HepG2 (cell line): ENCODE measurements at regions not wholly inside any gene's neighbourhood (a gene's known extent, or its start where the extent isn't known, plus 50 kb on each side); places are given as distances from the start of the nearest gene placed in this dataset.

Experiments used
- ATAC-seq: fragments of 200-7000 bp; cut with Tn5 transposase; 3 replicates; pipeline ENCODE4 v1.9.1; 2020; ENCODE audit warnings: mild to moderate bottlenecking, moderate library complexity
- BruUV-seq: library from RNA; stranded (reverse); fragments of 400-500 nt; replicated peaks from 2 replicates; lab custom pipeline; 2021; lab: Mats Ljungman, UMichigan
- CTCF ChIA-PET: fragments of 300-600 bp; formaldehyde crosslinking; extraction: SDS; loops from one replicate; lab custom pipeline; 2021; ENCODE audit warnings: low total read pairs, inconsistent platforms, low intra/inter-chr PET ratio; lab: Yijun Ruan, JAX
- POLR2A ChIA-PET: fragments of 350-600 bp; sonication (Branson Sonifier 250); formaldehyde crosslinking; loops from one replicate; lab custom pipeline; 2020; ENCODE audit warnings: antibody characterized with exemption, inconsistent platforms; lab: Yijun Ruan, JAX
- DNase-seq: peaks from one replicate; pipeline ENCODE4 v3.0.0-alpha.2; 2015; ENCODE audit warnings: low spot score
- FAIRE-seq: peaks from 3 replicates; lab custom pipeline; 2011; peaks lifted over from hg19 to GRCh38; lab: Jason Lieb, UNC
- H2AFZ ChIP-seq: one replicate; pipeline ENCODE4 v1.6.1; 2011; ENCODE audit warnings: low read length, inconsistent platforms
- H3K27ac ChIP-seq: fragments of 300-600 bp; 3 replicates; pipeline ENCODE4 v1.8.0; 2011; ENCODE audit warnings: mixed run types, mild to moderate bottlenecking, mixed read lengths, low read length, inconsistent platforms; ENCODE audit not compliant: insufficient read depth; ENCODE audit errors: extremely low read length
- H3K27me3 ChIP-seq, 2 experiments: fragments of 200-600 bp in 1 of 2; 2 replicates in 1 of 2; 3 replicates in 1 of 2; pipeline versions ENCODE4 v1.6.0 to v1.8.0; 2011; ENCODE audit warnings: low read length in 2 of 2, mild to moderate bottlenecking in 2 of 2, moderate library complexity in 2 of 2, inconsistent platforms in 1 of 2; ENCODE audit not compliant: insufficient read depth in 2 of 2, control insufficient read depth in 1 of 2
- H3K36me3 ChIP-seq, 2 experiments: fragments of 200-600 bp in 1 of 2; replicated peaks in 1 of 2; 2 replicates in 1 of 2; 3 replicates in 1 of 2; pipeline versions ENCODE4 v1.5.1 to v1.8.0; 2011; ENCODE audit warnings: low read length in 2 of 2, inconsistent platforms in 1 of 2; ENCODE audit not compliant: insufficient read depth in 2 of 2, control insufficient read depth in 1 of 2
- H3K4me1 ChIP-seq: 2 replicates; pipeline ENCODE4 v1.5.1; 2012; ENCODE audit warnings: low read length, inconsistent platforms; ENCODE audit not compliant: insufficient read depth
- H3K4me2 ChIP-seq: 2 replicates; pipeline ENCODE4 v1.6.0; 2011; ENCODE audit warnings: low read depth, low read length, inconsistent platforms
- H3K4me3 ChIP-seq, 3 experiments: fragments of 200-600 bp in 1 of 3; sonication (generic), shearing (Covaris generic) in 1 of 3; replicated peaks in 1 of 3; 2 replicates each; pipeline ENCODE4 v1.5.1; 2011 to 2016; ENCODE audit warnings: low read length in 3 of 3, inconsistent platforms in 2 of 3, low read depth in 2 of 3, mild to moderate bottlenecking in 2 of 3, control low read depth in 1 of 3, mixed read lengths in 1 of 3; ENCODE audit not compliant: insufficient read depth in 1 of 3
- H3K79me2 ChIP-seq: one replicate; pipeline ENCODE4 v1.6.1; 2011; ENCODE audit warnings: low read length, inconsistent platforms; ENCODE audit not compliant: insufficient read depth
- H3K9ac ChIP-seq: 2 replicates; pipeline ENCODE4 v1.6.0; 2011; ENCODE audit warnings: mild to moderate bottlenecking, low read depth, low read length, inconsistent platforms; ENCODE audit not compliant: insufficient read depth
- H3K9me3 ChIP-seq: 2 replicates; pipeline ENCODE4 v1.5.1; 2012; ENCODE audit warnings: mild to moderate bottlenecking, low read length
- H4K20me1 ChIP-seq: 2 replicates; pipeline ENCODE4 v1.6.0; 2011; ENCODE audit warnings: inconsistent platforms, mild to moderate bottlenecking, low read length, moderate library complexity; ENCODE audit not compliant: insufficient read depth
- DBP ChIP-seq: sonication (generic); formaldehyde crosslinking; IDR thresholded peaks from 2 replicates; pipeline ENCODE4 v1.4.0; 2020; ENCODE audit warnings: missing genetic modification reagents; ENCODE audit errors: not compliant biosample characterization
- HOMEZ ChIP-seq: IDR thresholded peaks from 2 replicates; pipeline ENCODE4 v1.6.1; 2016; ENCODE audit warnings: low read depth
- MYPOP ChIP-seq: sonication (generic); formaldehyde crosslinking; IDR thresholded peaks from 2 replicates; pipeline ENCODE4 v1.8.1; 2023; ENCODE audit warnings: mild to moderate bottlenecking, moderate library complexity, missing genetic modification reagents
- NR0B2 ChIP-seq: sonication (generic); formaldehyde crosslinking; IDR thresholded peaks from 2 replicates; pipeline ENCODE4 v1.4.0; 2020; ENCODE audit warnings: mild to moderate bottlenecking, missing genetic modification reagents
- TCF12 ChIP-seq, 2 experiments: fragments of 450-650 bp in 1 of 2; sonication (generic) in 1 of 2; formaldehyde crosslinking in 1 of 2; IDR thresholded peaks; 2 replicates each; pipeline versions ENCODE4 v1.6.1 to v1.8.0; 2017 to 2022; ENCODE audit warnings: antibody characterized with exemption in 1 of 2, mild to moderate bottlenecking in 1 of 2, missing genetic modification reagents in 1 of 2, moderate library complexity in 1 of 2
- WIZ ChIP-seq: sonication (generic); formaldehyde crosslinking; IDR thresholded peaks from 2 replicates; pipeline ENCODE4 v1.5.1; 2020; ENCODE audit warnings: mild to moderate bottlenecking, missing genetic modification reagents
- ZNF430 ChIP-seq: sonication (generic); formaldehyde crosslinking; IDR thresholded peaks from 2 replicates; pipeline ENCODE4 v1.9.0; 2021; ENCODE audit warnings: mild to moderate bottlenecking, missing genetic modification reagents
- ZNF484 ChIP-seq: sonication (generic); formaldehyde crosslinking; IDR thresholded peaks from 2 replicates; pipeline ENCODE4 v1.5.1; 2020; ENCODE audit warnings: mild to moderate bottlenecking, low read depth, missing genetic modification reagents, borderline replicate concordance
- ZNF562 ChIP-seq: sonication (generic); formaldehyde crosslinking; IDR thresholded peaks from 2 replicates; pipeline ENCODE4 v1.8.0; 2022; ENCODE audit warnings: missing genetic modification reagents, borderline replicate concordance
- ZNF83 ChIP-seq: sonication (generic); formaldehyde crosslinking; IDR thresholded peaks from 2 replicates; pipeline ENCODE4 v1.4.0; 2020; ENCODE audit warnings: missing genetic modification reagents, mild to moderate bottlenecking, borderline replicate concordance
- WGBS: methylation state at CpG from one replicate; pipeline ENCODE4 v1.1.6; 2017; ENCODE audit warnings: low lambda C conversion rate; 5-methylcytosine and 5-hydroxymethylcytosine counted together
- in situ Hi-C: cut with HindIII; loops from 2 replicates; pipeline ENCODE4 v1.10.0; 2017; ENCODE audit warnings: low pct_unique_long_range_greater_than_20kb; ENCODE audit not compliant: extremely low pct_ligation_motif_present
- intact Hi-C: fragments of 100-400 bp; cut with micrococcal nuclease; formaldehyde crosslinking; loops from one replicate; pipeline ENCODE4 v1.10.0; 2022; ENCODE audit not compliant: unreplicated experiment

- no peaks in the 10 kb centered on the region for H3K36me3 ChIP-seq
- peaks cover 2% of the 10 kb centered on the region for H3K4me1 ChIP-seq
- WGBS: 1% methylated on average over 3 of the region's 3 CpGs
- no peak for ATAC-seq
- no peak for FAIRE-seq
- no peaks in the 10 kb centered on the region for H3K79me2 ChIP-seq
- ChIA-PET CTCF (interaction anchor here (1.3 to 1.4 kb wide), 3 partner anchors 1047 to 1065 kb away, joined by 4 to 6 read pairs (median 5); no protein-coding TSS in a partner anchor), POLR2A (no interaction called here)
- no peak overlapping the region for H3K9ac ChIP-seq
- in situ Hi-C loops: loop anchor here (10.0 kb wide), 1 partner anchor 1055 kb away; no protein-coding TSS in a partner anchor
- no peak for DNase-seq
- no TSS peak for BruUV-seq
- H3K27ac ChIP-seq: no peak overlapping the region
- no peak overlapping the region for H3K4me3 ChIP-seq
- intact Hi-C loops: loop anchor here (2.0 to 5.0 kb wide), 2 partner anchors 257 to 1049 kb away; no protein-coding TSS in a partner anchor
- TF ChIP-seq MYPOP (CRISPR knock-in tag): no peak
- TF ChIP-seq ZNF484: no peak
- TF ChIP-seq WIZ: no peak
- TF ChIP-seq HOMEZ (CRISPR knock-in tag): no peak
- no peak for TF ChIP-seq ZNF430 (CRISPR knock-in tag)
- TF ChIP-seq NR0B2 (CRISPR knock-in tag): no peak
- TF ChIP-seq ZNF83 (CRISPR knock-in tag): no peak
- TF ChIP-seq TCF12 (IDR thresholded peaks at IDR 0.05): no peak
- no peak for TF ChIP-seq TCF12 (CRISPR knock-in tag; IDR thresholded peaks at IDR 0.05)
- TF ChIP-seq DBP (CRISPR knock-in tag): no peak
- no peak for TF ChIP-seq ZNF562 (CRISPR knock-in tag)
- H3K9me3 ChIP-seq: no peaks in the 10 kb centered on the region
- H3K27me3 ChIP-seq: no peaks in the 10 kb centered on the region; a peak in 2 of 5 replicates
- H4K20me1 ChIP-seq: no peaks in the 10 kb centered on the region
- no peak overlapping the region for H3K4me2 ChIP-seq
- H2AFZ ChIP-seq: no peak overlapping the region
Measured at GRCh38 chr5:53169933-53170332, 60.4 kb upstream of the MOCS2 start.
